Endometrial microvascular endothelial cells (primary cell): ENCODE measurements at regions not wholly inside any gene's neighbourhood (a gene's known extent, or its start where the extent isn't known, plus 50 kb on each side); places are given as distances from the start of the nearest gene placed in this dataset.

Experiments
- in situ Hi-C: cut with HindIII; loops from 2 replicates; pipeline ENCODE4 v1.10.0; 2017; ENCODE audit warnings: low sequenced_read_pairs, low pct_unique_long_range_greater_than_20kb; ENCODE audit errors: inconsistent ontology term

DNA sequence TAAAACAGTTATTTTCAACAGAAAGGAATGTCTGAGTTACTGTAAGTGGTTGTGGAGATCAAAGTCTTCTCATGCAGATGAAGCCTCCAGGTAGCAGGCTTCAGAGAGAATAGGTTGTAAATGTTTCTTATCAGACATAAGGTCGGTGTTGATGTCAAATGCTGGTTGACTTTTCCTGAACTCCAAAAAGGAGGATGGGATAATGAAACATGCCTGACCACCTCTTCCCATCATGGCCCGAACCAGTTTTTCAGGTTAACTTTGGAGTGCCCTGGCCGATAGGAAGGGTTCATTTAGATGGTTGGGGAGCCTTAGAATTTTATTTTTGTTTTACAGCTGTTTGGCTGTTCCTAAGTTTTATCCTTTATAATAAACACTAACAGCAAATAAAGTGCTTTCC lies 478.4 kb downstream of the ACTL7B start:
- in situ Hi-C loops, result no loop called here

DNA sequence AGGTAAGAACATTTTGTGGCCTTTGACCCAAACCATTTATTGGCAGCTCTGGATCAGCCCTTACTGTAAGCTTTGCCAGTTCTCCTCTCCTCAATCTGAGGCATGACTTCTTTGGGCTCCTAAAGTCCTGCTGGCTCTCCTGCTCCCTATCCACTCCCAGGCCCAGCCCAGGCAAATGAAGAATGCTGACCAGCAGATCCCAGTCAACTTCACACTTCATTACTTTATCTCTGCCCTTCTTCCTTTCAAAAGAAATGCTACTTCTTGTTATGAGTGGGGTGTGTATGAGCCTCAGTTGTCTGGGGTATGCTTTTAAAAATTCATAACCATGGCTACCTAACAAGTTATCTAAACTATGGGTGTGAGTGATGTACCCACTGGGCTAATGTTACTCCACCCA lies 479.6 kb downstream of the ACTL7B start:
- in situ Hi-C loops, result no loop called here

DNA sequence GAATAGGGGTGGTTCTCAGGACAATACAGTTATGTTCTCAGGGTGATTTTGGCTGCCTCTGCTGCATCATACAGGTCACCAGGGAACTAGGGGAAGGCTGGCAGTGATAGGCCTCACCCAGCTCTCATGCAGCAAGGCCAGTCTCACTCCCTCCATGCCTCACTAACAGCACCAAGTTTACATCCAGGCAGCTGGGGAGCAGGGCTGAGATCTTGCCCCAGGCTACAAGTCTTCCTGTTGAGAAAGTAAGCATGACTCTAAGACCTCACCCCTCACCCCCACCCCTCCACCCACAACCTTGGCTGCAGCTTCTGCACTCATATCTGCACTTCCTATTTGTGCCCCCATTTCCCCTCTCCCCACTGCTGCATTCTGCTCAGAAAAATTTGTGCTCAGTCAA lies 481.2 kb downstream of the ACTL7B start:
- in situ Hi-C loops, result no loop called here

DNA sequence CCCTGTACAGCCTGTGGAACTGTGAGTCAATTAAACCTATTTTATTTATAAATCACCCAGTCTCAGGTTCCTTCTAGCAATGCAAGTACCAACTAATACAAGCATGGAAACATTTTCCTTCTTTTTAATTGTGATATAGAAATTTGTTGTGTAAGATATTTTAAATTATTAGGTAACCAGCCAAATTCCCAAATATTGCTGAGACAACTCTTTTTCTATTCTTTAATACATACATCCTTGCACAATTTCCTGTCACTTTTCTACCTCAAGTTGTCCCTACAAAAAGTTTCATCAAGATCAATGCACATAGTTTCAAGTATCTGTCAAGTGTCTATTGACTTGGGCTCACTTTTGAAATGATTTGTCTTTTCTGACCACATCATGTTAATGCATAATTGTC lies 488.6 kb downstream of the ACTL7B start:
- in situ Hi-C loops, result no loop called here

DNA sequence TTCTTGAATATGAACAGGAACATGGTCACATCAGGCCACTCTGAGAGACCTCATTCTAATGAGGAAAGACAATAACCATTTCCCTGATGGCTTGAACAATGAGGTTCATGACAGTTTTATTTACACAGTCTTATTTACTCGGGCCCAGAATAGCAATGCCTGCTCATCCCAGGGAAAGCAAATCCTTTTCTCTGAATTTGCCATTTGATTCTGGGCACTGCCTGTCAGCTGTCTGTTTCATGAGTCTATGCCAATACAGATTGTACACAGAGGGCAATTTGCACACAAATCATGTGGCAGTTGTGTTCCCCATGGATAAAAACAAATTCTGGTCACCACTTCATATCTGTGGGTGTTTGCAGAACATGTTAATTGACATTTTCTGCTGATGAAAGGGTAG lies 492.5 kb downstream of the ACTL7B start:
- in situ Hi-C loops, result no loop called here

DNA sequence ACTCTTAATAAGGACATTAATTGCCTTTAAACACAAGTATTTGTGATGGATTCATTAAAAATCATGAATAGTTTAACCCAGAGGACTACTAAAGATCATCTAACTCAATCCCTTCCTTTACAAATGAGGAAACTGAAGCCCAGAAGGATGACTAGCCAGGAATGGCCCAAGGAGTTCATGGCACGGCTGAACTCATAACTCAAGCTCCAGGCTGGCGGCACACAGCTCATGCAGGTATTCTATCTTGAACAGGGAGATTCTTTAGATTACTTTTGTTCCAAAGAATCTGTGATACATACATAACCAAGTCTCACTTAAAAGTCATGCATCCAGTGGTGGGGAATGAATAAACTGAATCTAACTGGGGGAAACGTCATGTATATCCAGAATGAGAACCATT lies 495.5 kb downstream of the ACTL7B start:
- in situ Hi-C loops, result no loop called here

DNA sequence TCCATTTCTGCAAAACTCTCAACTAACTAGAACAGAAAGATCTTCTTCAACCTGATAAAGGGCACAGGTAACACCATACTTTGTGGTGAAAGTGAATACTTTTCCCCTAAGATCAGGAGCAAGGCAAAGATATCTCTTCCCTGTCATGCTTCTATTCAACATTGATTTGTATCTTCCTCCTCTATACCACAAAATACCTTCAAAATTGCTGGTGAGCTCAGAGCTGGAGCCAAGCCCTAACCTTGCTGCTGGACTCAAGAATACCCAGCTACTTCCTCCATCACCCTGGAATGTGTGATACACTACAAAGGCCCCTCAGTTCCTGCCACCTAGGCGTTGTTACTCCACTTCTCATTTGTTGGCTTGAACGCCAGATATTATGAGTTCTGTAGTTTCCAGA lies 499.0 kb downstream of the ACTL7B start:
- in situ Hi-C loops, result no loop called here

DNA sequence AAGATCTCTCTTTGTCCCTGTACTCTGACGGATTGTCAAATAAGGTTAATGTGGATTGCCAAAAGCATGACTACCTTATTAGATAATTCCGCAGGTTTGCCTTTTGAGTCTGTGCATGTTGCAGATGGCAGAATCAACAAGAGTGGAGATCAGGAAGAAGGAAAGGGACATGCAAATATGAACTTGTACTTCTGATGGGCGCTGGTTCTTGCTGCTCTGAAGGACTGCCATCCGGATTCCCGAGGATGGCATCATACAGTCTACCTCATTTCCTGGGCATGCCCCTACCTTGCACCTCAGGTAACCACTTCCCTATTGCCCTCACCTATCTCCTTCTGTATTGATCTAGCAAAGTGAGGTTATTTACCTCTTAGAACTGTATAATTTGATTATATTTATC lies 504.2 kb downstream of the ACTL7B start:
- in situ Hi-C loops, result no loop called here

DNA sequence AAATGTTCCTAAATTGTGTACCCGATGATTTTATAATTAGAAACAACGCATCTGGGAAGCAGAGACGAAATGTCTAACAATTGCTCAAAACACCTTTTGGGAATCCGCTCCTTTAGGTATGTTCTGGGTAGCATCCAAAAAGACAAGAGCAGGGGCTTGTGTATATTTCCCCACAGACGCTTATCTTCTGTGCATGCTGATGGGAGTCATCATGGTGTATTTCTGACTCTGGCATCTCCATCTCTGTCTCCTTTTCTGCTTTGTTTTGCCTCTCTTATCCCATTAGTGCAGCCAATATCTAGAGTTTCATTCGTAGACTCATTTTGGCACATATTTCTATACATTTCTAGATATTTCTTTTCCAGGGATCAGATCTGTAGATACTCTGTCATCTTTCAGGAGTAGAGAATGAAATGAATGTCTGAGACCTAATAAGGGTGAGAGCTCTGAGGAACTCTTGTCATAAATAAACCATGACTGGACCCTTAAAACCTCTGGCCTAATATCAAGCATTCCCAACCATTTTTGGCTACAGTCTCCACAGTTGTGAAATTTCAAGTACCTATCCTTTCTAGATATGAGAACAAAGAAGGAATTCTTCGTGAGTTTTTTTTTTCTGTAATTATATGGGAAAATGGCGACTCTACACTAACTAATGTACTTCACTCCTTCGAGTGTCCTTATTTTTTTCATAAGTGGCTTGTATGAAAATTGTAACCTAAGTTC lies 508.2 kb downstream of the ACTL7B start:
- in situ Hi-C loops, result no loop called here

DNA sequence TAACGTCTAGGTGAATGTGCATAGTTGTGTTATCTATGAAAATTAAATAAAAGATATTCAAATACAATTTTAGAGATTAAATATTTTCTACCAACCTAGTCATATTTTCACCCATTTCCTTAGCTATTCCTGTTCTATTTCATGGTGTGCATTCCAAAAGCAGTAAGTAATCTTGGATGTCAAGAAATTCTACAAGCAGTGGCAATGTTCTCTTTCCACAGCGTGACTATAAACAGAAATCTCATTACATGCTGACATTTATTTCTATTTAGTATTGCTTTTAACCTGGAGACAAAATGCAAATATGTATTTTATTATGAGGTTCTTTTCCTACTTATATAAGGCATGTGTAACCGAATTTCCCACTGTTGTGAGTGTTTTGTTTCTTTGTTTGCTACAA lies 510.0 kb downstream of the ACTL7B start:
- in situ Hi-C loops, result no loop called here

DNA sequence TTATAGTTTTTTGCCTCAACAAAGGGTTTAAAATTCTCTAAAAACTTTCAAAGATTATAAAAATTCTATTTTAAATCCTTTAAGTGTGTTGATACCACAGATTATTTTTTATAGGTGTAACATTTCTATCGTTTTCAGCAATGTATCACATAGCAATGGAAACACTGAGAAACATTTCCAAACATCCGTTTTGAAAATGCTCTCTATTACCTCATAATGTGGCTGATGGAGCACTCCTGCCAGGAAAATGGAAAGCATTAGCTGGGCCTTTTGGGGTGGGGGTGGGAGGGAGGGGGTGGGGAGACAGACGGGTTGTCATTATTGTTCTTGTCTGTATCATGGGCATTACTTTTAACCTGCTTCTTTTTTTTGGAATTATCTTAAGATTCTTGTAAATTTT lies 516.5 kb downstream of the ACTL7B start:
- in situ Hi-C loops, result no loop called here

DNA sequence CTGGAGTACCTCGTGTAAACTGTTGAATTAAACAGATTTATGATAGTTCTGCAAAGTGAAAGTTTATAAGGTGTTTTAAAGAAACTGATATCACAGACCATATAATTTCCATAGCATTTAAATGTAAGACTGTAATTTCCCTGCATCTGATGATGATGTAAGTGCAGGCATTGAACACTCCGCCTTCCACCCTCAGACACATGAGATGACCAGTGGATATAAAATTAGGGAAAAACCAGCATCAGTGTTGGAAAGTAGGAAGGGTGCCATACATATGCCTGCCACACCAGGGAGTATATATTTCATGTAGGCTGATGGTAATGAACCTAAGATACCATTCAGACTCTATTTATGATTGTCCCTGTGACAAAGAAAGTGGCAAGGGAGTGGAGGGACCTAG lies 519.2 kb downstream of the ACTL7B start:
- in situ Hi-C loops, result no loop called here

DNA sequence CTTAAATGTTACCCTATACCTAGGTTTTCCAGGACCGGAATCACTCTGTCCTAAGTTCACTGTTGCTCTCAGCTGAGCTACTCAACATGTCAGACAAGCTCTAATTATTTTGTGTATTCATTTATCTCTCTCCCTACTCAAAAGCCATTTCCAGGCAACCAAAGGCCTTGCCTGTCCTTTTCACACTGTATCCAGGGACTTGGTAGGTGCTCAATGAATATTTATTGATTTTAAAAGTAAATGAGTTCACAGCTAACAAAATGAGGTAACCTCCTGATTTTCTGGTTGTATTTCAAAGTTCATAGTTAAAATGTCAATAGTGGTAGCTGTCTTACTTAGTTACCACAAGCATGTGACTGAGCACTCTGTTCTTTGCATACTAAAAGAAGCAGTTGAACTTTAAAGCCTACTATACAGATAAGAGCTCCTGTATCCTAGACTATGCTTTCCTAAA lies 522.2 kb downstream of the ACTL7B start:
- in situ Hi-C loops, result no loop called here

DNA sequence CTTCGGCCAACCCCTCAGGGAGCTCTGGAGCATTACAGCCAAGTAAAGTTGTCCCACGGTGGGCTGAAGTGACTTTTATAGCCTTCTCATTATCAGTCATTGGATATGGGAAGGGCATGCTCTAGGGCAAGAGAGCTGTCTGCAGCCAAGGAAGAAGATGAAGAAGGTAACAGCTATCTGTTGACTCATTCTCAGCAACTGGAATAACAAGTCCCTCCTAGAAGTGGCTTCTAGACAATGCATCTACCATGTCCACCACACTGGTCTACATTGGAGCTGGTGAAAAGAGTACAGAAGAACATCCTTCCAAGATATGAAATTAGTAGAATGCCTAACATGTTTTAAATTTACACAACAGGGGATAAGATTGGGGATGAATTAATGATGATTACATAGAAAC lies 524.2 kb downstream of the ACTL7B start:
- in situ Hi-C loops, result no loop called here

DNA sequence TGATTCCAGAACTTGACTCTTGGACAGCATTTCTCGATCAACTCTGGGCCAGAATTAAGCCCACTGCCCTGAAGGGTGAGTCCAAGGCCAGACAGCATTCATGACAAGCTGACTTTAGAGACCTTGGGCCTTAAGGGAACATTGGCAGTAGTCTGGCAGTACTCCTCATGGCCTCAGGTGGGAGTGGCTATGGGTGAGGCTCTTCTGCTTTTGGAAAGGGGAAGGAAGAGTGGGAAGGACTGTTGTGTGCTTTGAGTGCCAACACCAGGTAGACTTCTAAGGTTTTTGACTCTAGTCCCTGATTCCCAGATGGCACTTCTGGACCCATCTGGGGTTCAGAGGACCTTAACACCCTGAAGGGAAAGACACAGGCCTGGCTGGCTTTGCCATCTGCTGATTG lies 530.4 kb downstream of the ACTL7B start:
- in situ Hi-C loops, result no loop called here

DNA sequence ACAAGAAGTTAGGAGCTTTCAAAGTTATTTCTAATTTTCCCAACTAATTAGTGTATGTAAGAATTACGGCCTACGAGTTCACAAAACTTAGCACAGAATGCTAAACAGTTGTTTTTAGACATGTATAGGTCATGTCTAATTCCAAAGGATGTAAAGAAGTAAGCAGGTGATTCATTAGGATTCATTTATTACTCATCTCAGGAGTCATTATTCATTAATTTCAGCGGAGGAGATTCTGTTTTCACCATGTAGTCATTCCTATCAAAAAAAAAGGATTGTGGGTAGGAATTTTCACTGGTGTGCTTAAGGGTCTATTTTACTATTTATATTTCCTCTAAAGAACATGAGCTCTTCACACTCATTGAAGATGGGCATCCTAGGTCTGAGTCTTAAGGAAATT lies 532.2 kb downstream of the ACTL7B start:
- in situ Hi-C loops, result no loop called here

DNA sequence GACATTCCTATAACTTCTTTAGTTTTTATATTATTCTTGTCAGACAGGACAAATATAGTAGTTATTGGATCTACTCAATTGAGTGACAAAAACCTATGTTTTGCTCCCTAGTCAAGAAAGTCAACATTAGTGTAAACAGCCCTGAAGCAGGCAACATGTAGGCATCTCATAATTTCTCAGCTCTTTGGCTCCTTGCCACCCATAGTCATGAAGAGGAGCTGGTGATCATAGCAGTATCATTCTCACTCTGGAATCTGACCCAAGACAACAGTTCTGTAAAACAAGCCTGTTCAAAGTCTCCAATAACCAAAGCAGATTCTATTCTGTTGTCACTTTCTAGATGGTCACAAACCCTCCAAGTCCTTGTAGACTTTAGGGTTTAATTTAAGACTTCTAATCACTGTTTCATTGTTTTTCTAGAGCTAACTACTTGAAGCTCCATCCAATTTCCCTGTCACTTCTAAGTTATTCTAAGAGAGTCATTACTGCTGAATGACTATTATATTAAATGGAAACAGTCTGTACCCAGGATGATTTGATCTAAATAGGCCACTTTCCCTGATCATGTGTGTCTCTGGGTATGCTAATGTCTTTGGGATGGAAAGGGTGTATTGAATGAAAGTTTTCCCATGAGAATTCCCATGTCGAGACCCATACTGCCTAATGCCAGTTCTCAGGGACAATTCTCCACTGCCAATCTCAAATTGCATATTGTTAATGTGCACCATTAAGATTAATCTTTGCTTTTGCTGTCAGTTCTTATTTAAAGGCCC lies 533.3 kb downstream of the ACTL7B start:
- in situ Hi-C loops, result no loop called here

DNA sequence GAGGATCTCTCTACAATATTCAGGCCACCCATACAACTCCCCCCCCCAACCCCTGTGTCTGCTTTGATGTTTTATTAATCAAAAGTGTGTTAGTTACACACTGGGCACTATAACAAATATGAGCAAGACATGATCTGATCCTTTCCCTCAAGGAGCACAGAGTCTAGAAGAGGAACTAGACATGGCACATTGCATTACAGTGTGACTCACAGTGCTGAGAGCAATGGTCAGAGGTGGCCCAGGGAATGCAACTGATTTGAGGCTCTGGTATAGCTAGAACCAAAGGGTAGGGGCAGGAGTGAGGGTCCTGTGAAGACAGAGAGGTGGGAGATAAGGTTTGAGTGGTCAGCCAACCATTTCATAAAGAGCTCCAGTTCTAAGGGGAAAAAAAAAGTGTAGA lies 539.2 kb downstream of the ACTL7B start:
- in situ Hi-C loops, result no loop called here

DNA sequence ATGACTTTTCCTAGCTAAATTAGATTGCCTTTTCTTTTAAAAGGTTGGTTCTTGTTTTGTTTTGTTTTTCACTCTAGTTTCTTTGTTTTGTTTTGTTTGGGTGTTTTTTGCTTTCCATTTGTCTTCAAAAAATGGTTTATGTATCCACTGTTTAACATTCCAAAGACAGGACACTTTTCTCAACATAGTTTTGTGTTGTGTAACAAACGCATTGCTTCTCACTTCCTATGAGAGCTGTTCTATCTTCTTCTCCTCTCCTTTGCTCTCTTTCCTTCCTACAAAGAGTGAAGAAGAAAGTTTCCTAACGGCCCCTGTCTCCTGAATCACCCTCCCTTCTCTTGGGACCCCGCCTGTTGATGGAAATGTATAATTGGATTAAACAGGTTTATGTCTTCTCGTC lies 539.7 kb downstream of the ACTL7B start:
- in situ Hi-C loops, result no loop called here

DNA sequence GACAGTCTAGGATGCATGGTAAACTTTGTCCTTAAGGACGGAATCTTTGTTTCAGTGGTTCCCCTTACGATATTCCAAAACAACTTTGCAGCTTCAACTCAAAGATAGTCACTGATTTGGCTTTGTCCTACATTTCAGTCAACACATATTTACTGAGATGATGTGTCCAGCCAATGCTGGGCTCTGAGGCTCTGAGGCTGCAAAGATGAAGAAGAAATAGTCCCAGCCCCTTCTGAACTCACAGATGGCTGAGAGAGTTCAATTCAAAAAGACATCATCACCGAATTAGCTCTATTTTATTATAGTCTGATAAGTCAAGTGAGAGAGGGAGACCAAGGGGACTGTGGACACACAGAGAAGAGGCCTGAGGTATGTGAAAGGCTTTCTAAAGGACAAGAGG lies 544.0 kb downstream of the ACTL7B start:
- in situ Hi-C loops, result no loop called here

DNA sequence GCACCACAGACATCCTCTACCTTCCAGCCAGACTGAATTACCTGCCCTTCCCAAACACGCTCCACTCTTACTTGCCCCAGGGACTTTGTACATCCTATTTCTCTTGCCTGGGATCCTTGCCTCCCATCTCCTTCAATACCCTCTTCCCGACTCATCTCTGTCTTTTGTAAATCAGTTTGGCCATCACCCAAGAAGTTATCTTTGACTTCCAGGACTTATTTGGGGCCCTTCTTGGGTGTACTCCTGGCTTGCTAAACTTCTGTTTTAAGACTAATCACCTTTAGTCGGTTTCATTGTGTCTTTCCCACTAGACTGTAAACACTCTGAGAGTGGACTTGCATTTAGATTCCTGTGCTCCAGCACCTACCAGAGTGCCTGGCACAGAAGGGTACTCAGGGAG lies 545.6 kb downstream of the ACTL7B start:
- in situ Hi-C loops, result no loop called here
